ENCODE measurements at regions not wholly inside any gene's neighbourhood (a gene's known extent, or its start where the extent isn't known, plus 50 kb on each side); places are given as distances from the start of the nearest gene placed in this dataset.
"Not testable (repeated sequence)": the region's sequence is repeated elsewhere in the genome, so short reads cannot be mapped to it uniquely, and the experiment has no call there.

GRCh38 chr2:236984046-236984445 is 101.6 kb upstream of the COPS8 start:
- no peak for DNase-seq

GRCh38 chr2:236985761-236986339 is 99.8 kb upstream of the COPS8 start:
- no peak for DNase-seq

GRCh38 chr2:236986524-236987330 is 99.0 kb upstream of the COPS8 start:
- no peak for DNase-seq

GRCh38 chr2:236988216-236988615 is 97.5 kb upstream of the COPS8 start:
- DNase-seq, result no peak

- peak in 1 of 51 donors; percentile 15 for DNase-seq
Observed at GRCh38 chr2:236988690-236989624, 96.7 kb upstream of the COPS8 start.

GRCh38 chr2:236990552-236990951 is 95.1 kb upstream of the COPS8 start:
- no peak for DNase-seq

GRCh38 chr2:236991874-236992273 is 93.8 kb upstream of the COPS8 start:
- DNase-seq, result no peak

- no peak for DNase-seq
Observed at GRCh38 chr2:236993286-236993685, 92.4 kb upstream of the COPS8 start.

GRCh38 chr2:236994361-236994760 is 91.3 kb upstream of the COPS8 start:
- DNase-seq, result no peak

GRCh38 chr2:236997069-236997715 is 88.5 kb upstream of the COPS8 start:
- DNase-seq, result no peak

GRCh38 chr2:236998236-236998635 is 87.5 kb upstream of the COPS8 start:
- DNase-seq, result no peak

- no peak for DNase-seq
Observed at GRCh38 chr2:236998758-236999157, 86.9 kb upstream of the COPS8 start.

GRCh38 chr2:237000481-237000880 is 85.2 kb upstream of the COPS8 start:
- DNase-seq, result no peak

GRCh38 chr2:237005341-237005740 is 80.3 kb upstream of the COPS8 start:
- not testable (repeated sequence) for DNase-seq

- no peak for DNase-seq
Observed at GRCh38 chr2:237011206-237011795, 74.4 kb upstream of the COPS8 start.

- DNase-seq, result no peak
Observed at GRCh38 chr2:237012004-237012403, 73.7 kb upstream of the COPS8 start.

- DNase-seq, result no peak
Observed at GRCh38 chr2:237012577-237013267, 73.0 kb upstream of the COPS8 start.

- DNase-seq, result no peak
Observed at GRCh38 chr2:237016121-237016915, 69.4 kb upstream of the COPS8 start.

GRCh38 chr2:237020090-237020489 is 65.6 kb upstream of the COPS8 start:
- DNase-seq, result no peak

- no peak for DNase-seq
Observed at GRCh38 chr2:237022533-237022932, 63.2 kb upstream of the COPS8 start.

All from hypothalamus (tissue), 51 donors.